ENCODE measurements at regions not wholly inside any gene's neighbourhood (a gene's known extent, or its start where the extent isn't known, plus 50 kb on each side); places are given as distances from the start of the nearest gene placed in this dataset.

- Mint-ChIP-seq H3K36me3 (ENCODE audit: insufficient read depth) (no peaks in the 10 kb centered on the region), H3K4me3 (ENCODE audit: low read depth) (no peak overlapping the region), H3K27me3 (peaks cover 23% of the 10 kb centered on the region), H3K27ac (no peak overlapping the region), H3K4me1 (ENCODE audit: low read depth) (peaks cover 4% of the 10 kb centered on the region), H3K9me3 (ENCODE audit: low read depth) (no peaks in the 10 kb centered on the region)
- no peak for DNase-seq (ENCODE audit: low spot score, unreplicated experiment)
- TF ChIP-seq CTCF (IDR thresholded peaks at IDR 0.05; ENCODE audit: unreplicated experiment), result no peak
Measured at GRCh38 chr6:170208182-170208601, 82.7 kb downstream of the DLL1 start.

GRCh38 chr6:170207586-170208181, 83.2 kb downstream of the DLL1 start:
- TF ChIP-seq CTCF (IDR thresholded peaks at IDR 0.05; ENCODE audit: unreplicated experiment), result no peak
- no peak overlapping the region for H3K27ac Mint-ChIP-seq
- DNase-seq (ENCODE audit: low spot score, unreplicated experiment), result no peak
- no peak overlapping the region for H3K4me3 Mint-ChIP-seq (ENCODE audit: low read depth)
- no peaks in the 10 kb centered on the region for H3K36me3 Mint-ChIP-seq (ENCODE audit: insufficient read depth)
- H3K4me1 Mint-ChIP-seq (ENCODE audit: low read depth), result peaks cover 4% of the 10 kb centered on the region
- H3K9me3 Mint-ChIP-seq (ENCODE audit: low read depth), result no peaks in the 10 kb centered on the region
- H3K27me3 Mint-ChIP-seq, result peaks cover 19% of the 10 kb centered on the region

GRCh38 chr6:170206851-170207431, 83.9 kb downstream of the DLL1 start:
- H3K27me3 Mint-ChIP-seq, result peaks cover 18% of the 10 kb centered on the region
- H3K4me3 Mint-ChIP-seq (ENCODE audit: low read depth), result no peak overlapping the region
- H3K9me3 Mint-ChIP-seq (ENCODE audit: low read depth), result no peaks in the 10 kb centered on the region
- DNase-seq (ENCODE audit: low spot score, unreplicated experiment), result no peak
- TF ChIP-seq CTCF (IDR thresholded peaks at IDR 0.05; ENCODE audit: unreplicated experiment), result no peak
- no peak overlapping the region for H3K27ac Mint-ChIP-seq
- peaks cover 2% of the 10 kb centered on the region for H3K4me1 Mint-ChIP-seq (ENCODE audit: low read depth)
- H3K36me3 Mint-ChIP-seq (ENCODE audit: insufficient read depth), result no peaks in the 10 kb centered on the region

GRCh38 chr6:170206317-170206621, 84.6 kb downstream of the DLL1 start:
- DNase-seq (ENCODE audit: low spot score, unreplicated experiment), result no peak
- Mint-ChIP-seq H3K27ac (no peak overlapping the region), H3K4me3 (ENCODE audit: low read depth) (no peak overlapping the region), H3K36me3 (ENCODE audit: insufficient read depth) (no peaks in the 10 kb centered on the region), H3K27me3 (peaks cover 14% of the 10 kb centered on the region), H3K4me1 (ENCODE audit: low read depth) (no peaks in the 10 kb centered on the region), H3K9me3 (ENCODE audit: low read depth) (no peaks in the 10 kb centered on the region)
- TF ChIP-seq CTCF (IDR thresholded peaks at IDR 0.05; ENCODE audit: unreplicated experiment), result no peak

GRCh38 chr6:170205534-170206316, 85.2 kb downstream of the DLL1 start:
- H3K36me3 Mint-ChIP-seq (ENCODE audit: insufficient read depth), result no peaks in the 10 kb centered on the region
- H3K4me1 Mint-ChIP-seq (ENCODE audit: low read depth), result no peaks in the 10 kb centered on the region
- TF ChIP-seq CTCF (IDR thresholded peaks at IDR 0.05; ENCODE audit: unreplicated experiment), result no peak
- no peaks in the 10 kb centered on the region for H3K9me3 Mint-ChIP-seq (ENCODE audit: low read depth)
- no peak overlapping the region for H3K27ac Mint-ChIP-seq
- peaks cover 10% of the 10 kb centered on the region for H3K27me3 Mint-ChIP-seq
- H3K4me3 Mint-ChIP-seq (ENCODE audit: low read depth), result no peak overlapping the region
- no peak for DNase-seq (ENCODE audit: low spot score, unreplicated experiment)
